ENCODE measurements at regions not wholly inside any gene's neighbourhood (a gene's known extent, or its start where the extent isn't known, plus 50 kb on each side); places are given as distances from the start of the nearest gene placed in this dataset.

- no peak for DNase-seq
Observed at GRCh38 chr22:27011133-27011532, 353.7 kb downstream of the MIAT start.

- no peak for DNase-seq
Observed at GRCh38 chr22:27011717-27012116, 354.3 kb downstream of the MIAT start.

GRCh38 chr22:27019827-27020226 lies 362.4 kb downstream of the MIAT start:
- DNase-seq, result no peak

GRCh38 chr22:27022274-27022895 lies 365.0 kb downstream of the MIAT start:
- no peak for DNase-seq

- DNase-seq, result no peak
Observed at GRCh38 chr22:27022896-27023361, 365.5 kb downstream of the MIAT start.

- DNase-seq, result no peak
Observed at GRCh38 chr22:27023591-27023990, 366.2 kb downstream of the MIAT start.

GRCh38 chr22:27024982-27025381 lies 367.6 kb downstream of the MIAT start:
- no peak for DNase-seq

GRCh38 chr22:27028093-27028492 lies 370.7 kb downstream of the MIAT start:
- DNase-seq, result no peak

- DNase-seq, result no peak
Observed at GRCh38 chr22:27029584-27030130, 372.3 kb downstream of the MIAT start.

GRCh38 chr22:27032091-27032761 lies 374.8 kb downstream of the MIAT start:
- no peak for DNase-seq

GRCh38 chr22:27041745-27042310 lies 384.4 kb downstream of the MIAT start:
- no peak for DNase-seq

- no peak for DNase-seq
Observed at GRCh38 chr22:27043262-27043661, 385.9 kb downstream of the MIAT start.

GRCh38 chr22:27045103-27045947 lies 387.9 kb downstream of the MIAT start:
- DNase-seq, result no peak

- DNase-seq, result no peak
Observed at GRCh38 chr22:27046086-27046485, 388.7 kb downstream of the MIAT start.

- no peak for DNase-seq
Observed at GRCh38 chr22:27046603-27047002, 389.2 kb downstream of the MIAT start.

GRCh38 chr22:27050771-27051170 lies 393.4 kb downstream of the MIAT start:
- DNase-seq, result no peak

- DNase-seq, result no peak
Observed at GRCh38 chr22:27051407-27051806, 394.0 kb downstream of the MIAT start.

- DNase-seq, result no peak
Observed at GRCh38 chr22:27057717-27058116, 400.3 kb downstream of the MIAT start.

- no peak for DNase-seq
Observed at GRCh38 chr22:27060190-27060589, 402.8 kb downstream of the MIAT start.

GRCh38 chr22:27062910-27063309 lies 405.5 kb downstream of the MIAT start:
- no peak for DNase-seq

- DNase-seq, result no peak
Observed at GRCh38 chr22:27063406-27063805, 406.0 kb downstream of the MIAT start.

- DNase-seq, result no peak
Observed at GRCh38 chr22:27063841-27064240, 406.5 kb downstream of the MIAT start.

GRCh38 chr22:27064386-27064785 lies 407.0 kb downstream of the MIAT start:
- DNase-seq, result no peak
